GM10248 (cell line): ENCODE measurements at regions not wholly inside any gene's neighbourhood (a gene's known extent, or its start where the extent isn't known, plus 50 kb on each side); places are given as distances from the start of the nearest gene placed in this dataset.
"Not testable (repeated sequence)": the region's sequence is repeated elsewhere in the genome, so short reads cannot be mapped to it uniquely, and the experiment has no call there.

Experiments
- CTCF ChIA-PET: fragments of 300-600 bp; sonication (Branson Sonifier 250); formaldehyde crosslinking; extraction: SDS; loops from one replicate; lab custom pipeline; 2021; ENCODE audit warnings: antibody characterized with exemption; lab: Yijun Ruan, JAX
- POLR2A ChIA-PET: fragments of 350-650 bp; sonication (Branson Sonifier 250); formaldehyde crosslinking; extraction: SDS; loops from one replicate; lab custom pipeline; 2020; ENCODE audit warnings: antibody characterized with exemption; lab: Yijun Ruan, JAX
- DNase-seq: peaks from one replicate; pipeline ENCODE4 v3.0.0; 2012; ENCODE audit errors: extremely low spot score
- TF ChIP-seq, protein P1 (sequence below): IDR thresholded peaks from 2 replicates; pipeline ENCODE4 v1.5.1; 2012; ENCODE audit warnings: mild to moderate bottlenecking, low read depth; ENCODE audit errors: extremely low read depth, missing control alignments, control extremely low read depth

DNA sequence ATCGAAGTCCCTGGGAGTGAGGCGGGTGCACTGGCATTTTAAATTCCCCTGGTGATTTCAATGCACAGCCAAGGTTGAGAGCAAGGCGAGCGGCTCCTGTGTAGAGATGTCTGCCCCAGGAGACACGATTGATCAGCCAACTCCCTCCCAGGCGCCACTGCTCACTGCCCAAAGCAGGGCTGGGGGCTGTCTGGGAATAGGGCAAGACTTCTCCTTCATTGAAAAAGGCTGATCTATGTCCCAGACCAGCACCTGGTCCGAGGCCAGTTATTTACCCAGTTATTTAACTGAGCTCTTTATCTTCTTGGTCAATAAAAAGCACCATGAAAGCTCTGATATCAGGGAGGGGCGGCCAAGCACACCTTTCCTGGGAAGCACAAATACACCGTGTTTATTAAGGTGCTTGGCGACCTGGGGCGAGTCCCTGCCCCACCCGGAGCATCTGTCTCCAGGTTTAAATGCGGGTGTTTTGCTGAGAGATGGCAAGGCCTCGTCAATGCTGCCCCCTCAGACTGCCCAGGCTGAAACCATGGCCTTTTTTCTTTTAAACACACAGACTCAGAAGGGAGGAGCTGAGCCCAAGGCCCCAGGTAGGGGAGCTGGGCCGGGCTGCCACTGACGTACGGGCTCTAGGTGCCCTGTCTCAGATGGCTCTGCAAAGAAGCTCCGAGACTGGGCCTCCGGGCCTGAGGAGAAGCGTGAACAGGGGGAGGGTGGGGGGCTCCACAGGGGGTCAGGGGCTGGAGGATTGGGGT lies 73.9 kb upstream of the HPCAL1 start:
- TF ChIP-seq, protein P1, sequence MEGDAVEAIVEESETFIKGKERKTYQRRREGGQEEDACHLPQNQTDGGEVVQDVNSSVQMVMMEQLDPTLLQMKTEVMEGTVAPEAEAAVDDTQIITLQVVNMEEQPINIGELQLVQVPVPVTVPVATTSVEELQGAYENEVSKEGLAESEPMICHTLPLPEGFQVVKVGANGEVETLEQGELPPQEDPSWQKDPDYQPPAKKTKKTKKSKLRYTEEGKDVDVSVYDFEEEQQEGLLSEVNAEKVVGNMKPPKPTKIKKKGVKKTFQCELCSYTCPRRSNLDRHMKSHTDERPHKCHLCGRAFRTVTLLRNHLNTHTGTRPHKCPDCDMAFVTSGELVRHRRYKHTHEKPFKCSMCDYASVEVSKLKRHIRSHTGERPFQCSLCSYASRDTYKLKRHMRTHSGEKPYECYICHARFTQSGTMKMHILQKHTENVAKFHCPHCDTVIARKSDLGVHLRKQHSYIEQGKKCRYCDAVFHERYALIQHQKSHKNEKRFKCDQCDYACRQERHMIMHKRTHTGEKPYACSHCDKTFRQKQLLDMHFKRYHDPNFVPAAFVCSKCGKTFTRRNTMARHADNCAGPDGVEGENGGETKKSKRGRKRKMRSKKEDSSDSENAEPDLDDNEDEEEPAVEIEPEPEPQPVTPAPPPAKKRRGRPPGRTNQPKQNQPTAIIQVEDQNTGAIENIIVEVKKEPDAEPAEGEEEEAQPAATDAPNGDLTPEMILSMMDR: no peak
- POLR2A ChIA-PET: no interaction called here
- CTCF ChIA-PET: interaction anchor here (2.1 kb wide), 1 partner anchor 180 kb away, joined by 6 read pairs; no protein-coding TSS in a partner anchor
- DNase-seq: no peak

DNA sequence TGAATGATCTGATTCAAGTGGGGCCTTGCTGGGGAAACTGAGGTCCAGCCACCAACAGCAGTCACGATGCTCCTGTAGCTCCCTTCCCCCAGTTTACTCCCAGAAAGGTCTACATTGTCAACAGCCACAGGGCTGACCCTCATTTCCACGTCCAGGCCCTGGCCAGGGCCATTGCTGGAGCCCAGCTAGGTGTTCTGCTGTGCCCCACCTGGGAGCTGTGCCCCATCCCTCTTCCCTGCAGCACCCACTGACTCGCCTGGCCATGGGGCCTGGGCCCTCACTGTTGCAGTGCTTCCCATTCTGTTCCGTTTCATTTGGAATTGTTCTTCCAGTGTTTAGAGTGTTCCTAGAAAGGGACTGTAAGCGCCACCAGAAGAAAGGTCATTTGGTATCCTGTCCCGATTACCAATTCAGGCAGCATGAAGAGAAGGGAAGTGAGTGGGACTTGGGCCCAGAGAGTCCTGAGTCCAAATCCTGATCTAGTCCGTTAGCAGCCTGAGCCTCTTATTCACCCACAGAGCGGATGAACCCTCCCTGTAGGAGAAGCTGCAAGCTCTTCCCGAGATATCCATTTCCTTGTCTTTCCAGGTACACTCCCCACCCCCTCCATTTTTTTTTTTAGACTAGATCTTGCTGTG lies 73.1 kb upstream of the HPCAL1 start:
- TF ChIP-seq, protein P1: no peak
- DNase-seq: no peak
- POLR2A ChIA-PET: interaction anchor here (0.7 kb wide), 1 partner anchor 498 kb away, joined by 3 read pairs; no protein-coding TSS in a partner anchor
- CTCF ChIA-PET: interaction anchor here (1.6 to 2.1 kb wide), 2 partner anchors 59 to 180 kb away, joined by 4 to 6 read pairs; no protein-coding TSS in a partner anchor

DNA sequence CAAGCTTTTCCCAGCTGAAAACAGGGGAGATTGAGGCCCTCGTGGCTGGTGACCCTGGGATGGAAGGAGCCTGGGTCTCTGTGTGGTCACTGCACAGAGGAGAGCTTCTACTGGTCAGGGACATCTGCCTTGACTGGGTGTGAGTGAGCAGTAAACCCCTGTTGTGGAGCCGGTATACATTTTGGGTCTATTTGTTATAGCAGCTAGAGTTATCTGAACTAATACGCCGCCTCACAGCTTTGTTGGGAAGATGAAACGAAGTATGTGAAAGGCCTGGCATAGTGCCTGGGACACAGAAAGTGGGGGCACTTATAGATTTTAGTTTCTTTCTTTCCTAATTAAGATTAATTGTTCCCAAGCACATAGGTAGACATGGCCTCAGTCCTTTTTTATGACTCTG lies 72.2 kb upstream of the HPCAL1 start:
- CTCF ChIA-PET: interaction anchor here (1.1 to 1.6 kb wide), 4 partner anchors 8 to 60 kb away, joined by 3 to 4 read pairs (median 4); no protein-coding TSS in a partner anchor
- TF ChIP-seq, protein P1: no peak
- POLR2A ChIA-PET: interaction anchor here (0.6 to 0.7 kb wide), 2 partner anchors 497 to 979 kb away, joined by 3 read pairs; no protein-coding TSS in a partner anchor
- DNase-seq: no peak

DNA sequence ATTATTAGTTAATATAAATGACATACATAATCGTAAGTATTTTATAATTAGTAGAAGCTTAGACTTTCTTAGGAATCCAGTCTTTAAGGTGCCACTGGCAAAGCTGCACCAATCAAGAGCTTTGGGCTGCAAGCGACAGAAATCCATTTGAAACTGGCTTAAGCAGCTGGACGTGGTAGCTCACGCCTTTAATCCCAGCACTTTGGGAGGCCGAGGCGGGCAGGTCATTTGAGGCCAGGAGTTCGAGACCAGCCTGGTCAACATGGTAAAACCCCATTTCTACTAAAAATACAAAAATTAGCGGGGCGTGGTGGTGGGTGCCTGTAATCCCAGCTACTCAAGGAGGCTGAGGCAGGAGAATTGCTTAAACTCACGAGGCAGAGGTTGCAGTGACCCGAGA lies 71.8 kb upstream of the HPCAL1 start:
- CTCF ChIA-PET: interaction anchor here (1.1 to 1.8 kb wide), 5 partner anchors 8 to 204 kb away, joined by 3 to 4 read pairs (median 4); no protein-coding TSS in a partner anchor
- not testable (repeated sequence) for DNase-seq
- POLR2A ChIA-PET: interaction anchor here (0.6 kb wide), 1 partner anchor 979 kb away, joined by 3 read pairs; no protein-coding TSS in a partner anchor

DNA sequence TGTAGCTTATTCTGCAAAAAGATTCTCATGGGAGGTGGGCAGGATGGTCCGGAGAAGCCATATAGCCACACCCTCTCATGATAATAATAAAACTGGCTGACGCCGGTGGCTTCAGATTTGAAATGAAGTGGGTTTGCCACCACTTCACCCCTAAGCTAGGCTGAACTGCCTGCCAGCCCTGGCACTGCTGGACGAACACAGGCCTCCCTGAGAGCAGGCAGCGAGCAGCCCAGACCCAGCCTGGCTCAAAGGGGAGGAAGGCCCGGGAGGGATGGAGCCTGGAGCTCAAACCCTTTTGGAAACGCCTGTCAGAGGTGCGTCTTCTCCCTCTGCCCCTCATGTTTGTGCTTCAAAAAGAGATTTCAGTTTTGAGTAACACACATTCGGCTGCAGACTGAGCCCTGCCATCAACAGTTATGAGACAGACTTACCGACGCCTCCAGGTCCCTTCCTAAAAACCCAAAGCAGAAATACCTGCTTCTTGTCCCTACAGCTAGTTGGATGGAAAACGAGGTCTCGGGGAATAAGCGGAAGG lies 71.1 kb upstream of the HPCAL1 start:
- no peak for DNase-seq
- ChIA-PET CTCF (interaction anchor here (1.2 to 1.8 kb wide), 3 partner anchors 13 to 203 kb away, joined by 3 to 4 read pairs (median 4); no protein-coding TSS in a partner anchor), POLR2A (no interaction called here)
- TF ChIP-seq, protein P1: no peak

DNA sequence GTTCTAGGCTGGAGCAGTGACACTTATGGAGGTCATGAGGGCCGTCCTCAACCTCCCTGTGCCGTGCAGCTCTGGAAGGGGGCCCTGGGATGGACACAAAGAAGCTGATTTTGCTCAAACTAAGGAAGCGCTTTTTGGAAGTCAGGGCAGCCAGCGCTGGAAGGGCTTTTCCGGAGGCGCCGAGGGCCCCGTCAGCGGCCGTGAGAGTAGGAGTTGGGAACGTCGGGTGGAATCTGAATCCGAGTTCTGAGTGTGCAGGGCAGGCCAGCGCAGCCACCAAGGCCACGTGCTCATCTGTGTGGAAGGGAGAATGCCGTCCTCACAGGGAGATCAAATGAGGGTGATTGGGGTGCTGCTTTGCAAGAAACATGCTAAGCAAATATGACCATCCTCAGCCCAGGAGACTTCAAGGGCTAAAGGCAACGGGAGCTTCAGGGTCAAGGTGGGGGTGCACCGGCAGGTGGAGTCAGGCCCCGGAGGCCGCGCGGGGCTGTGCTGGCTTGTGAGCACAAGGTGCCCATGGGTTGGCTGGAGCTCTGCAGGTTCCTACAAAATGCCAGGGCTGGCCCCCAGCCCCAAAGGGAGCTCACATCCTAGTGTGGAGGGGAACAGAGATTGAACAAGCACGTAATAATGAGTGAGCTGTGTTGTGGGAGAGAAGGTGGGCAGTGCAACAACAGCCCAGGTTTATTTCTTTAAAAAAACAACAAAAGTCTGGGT lies 70.4 kb upstream of the HPCAL1 start:
- TF ChIP-seq, protein P1: no peak
- DNase-seq: no peak
- ChIA-PET CTCF (interaction anchor here (1.1 to 1.8 kb wide), 3 partner anchors 30 to 203 kb away, joined by 3 to 4 read pairs (median 3); no protein-coding TSS in a partner anchor), POLR2A (no interaction called here)
